GM10266 (cell line): ENCODE measurements at regions not wholly inside any gene's neighbourhood (a gene's known extent, or its start where the extent isn't known, plus 50 kb on each side); places are given as distances from the start of the nearest gene placed in this dataset.

Source experiments
- DNase-seq: peaks from one replicate; pipeline ENCODE4 v3.0.0; 2012; ENCODE audit errors: extremely low spot score
- TF ChIP-seq, protein P1 (sequence below): IDR thresholded peaks from 2 replicates; pipeline ENCODE4 v1.5.1; 2012; ENCODE audit warnings: mild to moderate bottlenecking, low read depth; ENCODE audit not compliant: control insufficient read depth, insufficient read depth; ENCODE audit errors: missing control alignments

GRCh38 chr20:52294106-52294628 lies 102.6 kb upstream of the ZFP64 start:
- TF ChIP-seq, protein P1, sequence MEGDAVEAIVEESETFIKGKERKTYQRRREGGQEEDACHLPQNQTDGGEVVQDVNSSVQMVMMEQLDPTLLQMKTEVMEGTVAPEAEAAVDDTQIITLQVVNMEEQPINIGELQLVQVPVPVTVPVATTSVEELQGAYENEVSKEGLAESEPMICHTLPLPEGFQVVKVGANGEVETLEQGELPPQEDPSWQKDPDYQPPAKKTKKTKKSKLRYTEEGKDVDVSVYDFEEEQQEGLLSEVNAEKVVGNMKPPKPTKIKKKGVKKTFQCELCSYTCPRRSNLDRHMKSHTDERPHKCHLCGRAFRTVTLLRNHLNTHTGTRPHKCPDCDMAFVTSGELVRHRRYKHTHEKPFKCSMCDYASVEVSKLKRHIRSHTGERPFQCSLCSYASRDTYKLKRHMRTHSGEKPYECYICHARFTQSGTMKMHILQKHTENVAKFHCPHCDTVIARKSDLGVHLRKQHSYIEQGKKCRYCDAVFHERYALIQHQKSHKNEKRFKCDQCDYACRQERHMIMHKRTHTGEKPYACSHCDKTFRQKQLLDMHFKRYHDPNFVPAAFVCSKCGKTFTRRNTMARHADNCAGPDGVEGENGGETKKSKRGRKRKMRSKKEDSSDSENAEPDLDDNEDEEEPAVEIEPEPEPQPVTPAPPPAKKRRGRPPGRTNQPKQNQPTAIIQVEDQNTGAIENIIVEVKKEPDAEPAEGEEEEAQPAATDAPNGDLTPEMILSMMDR = no peak
- DNase-seq = no peak

- no peak for DNase-seq
- TF ChIP-seq, protein P1 = no peak
These were observed 99.5 kb upstream of the ZFP64 start for GRCh38 chr20:52291109-52291508.

DNA sequence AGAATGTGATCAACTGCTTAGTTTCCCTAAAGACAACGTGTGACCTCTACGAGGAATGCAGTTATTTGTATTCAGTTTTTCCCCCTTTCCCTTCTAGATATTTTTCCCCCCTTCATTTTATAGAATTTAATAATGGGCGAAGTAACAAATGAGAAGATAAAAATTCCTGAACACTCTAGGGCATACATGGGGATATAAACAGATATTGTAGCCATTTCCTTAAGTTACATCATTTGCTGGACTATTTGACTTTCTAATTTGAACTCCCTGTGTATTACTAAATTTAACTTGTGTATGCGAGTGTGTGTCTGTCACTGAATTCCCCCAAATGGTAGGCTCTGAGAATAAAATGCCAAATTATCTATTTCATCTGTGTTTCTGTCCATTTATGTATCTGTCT lies 99.0 kb upstream of the ZFP64 start:
- TF ChIP-seq, protein P1 = no peak
- DNase-seq = no peak

DNA sequence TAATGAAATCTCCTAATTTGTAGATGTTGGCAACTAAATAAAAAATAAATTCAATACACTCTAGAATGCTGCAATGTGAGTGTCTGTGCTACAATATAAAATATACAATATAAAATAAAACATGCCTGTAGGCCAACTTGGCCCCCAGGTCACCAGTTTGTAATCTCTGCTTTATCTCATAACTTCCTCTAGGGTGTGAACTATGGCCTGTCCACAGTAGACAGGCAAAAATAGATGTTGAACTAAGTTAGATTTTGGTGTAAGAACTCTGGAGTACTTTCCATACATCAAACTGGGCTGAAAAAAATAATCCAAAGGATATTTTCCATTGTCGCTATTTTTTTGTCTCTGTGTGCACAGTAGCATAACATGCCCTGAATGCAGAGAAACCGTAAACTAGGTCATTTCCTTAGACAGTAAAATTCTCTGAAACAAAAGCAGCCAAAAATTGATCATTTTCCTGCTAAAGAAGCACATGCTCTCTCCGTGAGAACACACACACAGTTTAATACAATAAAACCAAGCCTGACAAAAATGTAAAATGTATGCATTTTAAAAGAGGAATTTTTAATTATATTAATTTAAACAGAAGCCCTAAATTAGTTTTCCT lies 98.5 kb upstream of the ZFP64 start:
- TF ChIP-seq, protein P1 = no peak
- no peak for DNase-seq

DNA sequence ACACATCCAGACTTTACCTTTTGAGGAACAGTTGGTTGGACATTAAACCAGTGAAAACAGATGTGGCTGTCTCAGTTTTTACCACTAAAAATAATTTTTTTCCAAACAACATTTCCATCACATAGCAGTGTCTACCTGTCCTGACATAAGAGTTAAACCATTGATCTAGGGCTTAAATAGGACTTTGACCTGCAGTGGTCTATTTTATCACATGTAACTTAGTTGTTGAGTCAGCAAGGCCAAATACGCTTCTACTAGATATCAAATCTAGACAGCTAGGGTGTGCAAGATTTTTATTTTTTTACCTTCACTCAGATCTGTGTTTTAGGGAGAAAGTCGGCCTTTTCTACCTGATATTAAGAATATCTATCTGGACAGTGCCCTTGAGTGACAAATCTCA lies 88.8 kb upstream of the ZFP64 start:
- TF ChIP-seq, protein P1 = no peak
- no peak for DNase-seq

DNA sequence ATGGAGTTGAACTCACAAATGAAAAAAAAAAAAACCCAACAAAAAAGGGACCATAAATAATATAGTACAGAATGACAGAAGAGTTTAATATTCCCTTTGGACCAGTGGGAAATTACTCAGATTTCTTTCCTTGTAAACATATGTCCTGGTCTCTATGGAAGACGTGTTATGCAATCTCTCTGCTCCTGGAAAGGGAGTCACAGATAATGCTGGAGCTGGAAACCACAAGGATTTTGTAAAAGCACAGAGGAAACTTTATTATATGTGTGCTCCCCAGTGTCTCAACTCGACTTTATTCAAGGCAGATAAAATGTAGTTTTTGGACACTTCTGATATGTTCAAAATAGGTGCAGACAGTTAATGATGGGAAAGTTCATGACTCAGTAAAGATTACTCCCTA lies 88.1 kb upstream of the ZFP64 start:
- TF ChIP-seq, protein P1 = no peak
- DNase-seq = no peak

DNA sequence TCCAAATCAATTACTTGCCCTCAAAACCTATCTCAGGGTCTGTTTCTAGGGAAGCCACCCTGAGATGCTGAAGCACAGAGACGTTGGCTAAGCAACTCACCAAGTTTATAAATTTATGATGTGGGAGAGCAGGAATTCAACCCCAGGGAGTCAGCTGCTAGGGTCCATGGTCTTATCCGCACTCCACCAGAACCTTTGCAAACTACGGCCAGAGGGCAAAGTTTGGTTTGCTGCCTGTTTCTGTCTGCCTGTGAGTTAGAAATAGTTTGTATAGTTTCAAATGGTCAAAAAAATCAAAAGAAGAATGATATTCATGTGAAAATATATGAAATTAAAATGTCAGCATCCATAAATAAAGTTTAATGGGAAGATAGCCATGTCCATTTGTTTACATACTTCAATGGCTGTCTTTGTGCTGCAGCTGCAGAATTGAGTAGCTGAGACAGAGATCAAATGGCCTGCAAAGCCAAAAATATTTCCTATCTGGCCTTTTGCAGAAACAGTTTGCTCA lies 83.7 kb upstream of the ZFP64 start:
- TF ChIP-seq, protein P1 = no peak
- no peak for DNase-seq
